Adipocyte (in vitro differentiated cells): ENCODE measurements at regions not wholly inside any gene's neighbourhood (a gene's known extent, or its start where the extent isn't known, plus 50 kb on each side); places are given as distances from the start of the nearest gene placed in this dataset.

Experiments
- DNase-seq: peaks from one replicate; pipeline ENCODE4 v3.0.0-alpha.2; 2015; ENCODE audit warnings: low read depth
- H3K27me3 ChIP-seq: replicated peaks from 2 replicates; pipeline ENCODE4 v1.7.0; 2013; ENCODE audit warnings: mild to moderate bottlenecking, low read length, moderate library complexity; ENCODE audit not compliant: control insufficient read depth, insufficient read depth
- H3K36me3 ChIP-seq: 2 replicates; pipeline ENCODE4 v1.7.0; 2013; ENCODE audit warnings: low read length, mild to moderate bottlenecking, moderate library complexity; ENCODE audit not compliant: control insufficient read depth, insufficient read depth, severe bottlenecking
- H3K4me1 ChIP-seq: 2 replicates; pipeline ENCODE4 v1.7.0; 2013; ENCODE audit warnings: mild to moderate bottlenecking, low read length, moderate library complexity; ENCODE audit not compliant: control insufficient read depth, insufficient read depth
- H3K4me3 ChIP-seq: 2 replicates; pipeline ENCODE4 v1.7.0; 2013; ENCODE audit warnings: mild to moderate bottlenecking, low read length, moderate library complexity
- H3K9ac ChIP-seq: 2 replicates; pipeline ENCODE4 v1.7.0; 2013; ENCODE audit warnings: mild to moderate bottlenecking, low read length, moderate library complexity
- H3K9me3 ChIP-seq: 2 replicates; pipeline ENCODE4 v1.7.0; 2013; ENCODE audit warnings: mild to moderate bottlenecking, low read length, moderate library complexity; ENCODE audit not compliant: control insufficient read depth

- H3K4me1 ChIP-seq, result no peaks in the 10 kb centered on the region
- H3K36me3 ChIP-seq, result no peaks in the 10 kb centered on the region
- no peaks in the 10 kb centered on the region for H3K9me3 ChIP-seq
- no peak overlapping the region for H3K9ac ChIP-seq
- H3K4me3 ChIP-seq, result no peak overlapping the region
- H3K27me3 ChIP-seq, result no peaks in the 10 kb centered on the region
- DNase-seq, result no peak
Measured at GRCh38 chr6:6376845-6377244, 56.4 kb upstream of the F13A1 start.

DNA sequence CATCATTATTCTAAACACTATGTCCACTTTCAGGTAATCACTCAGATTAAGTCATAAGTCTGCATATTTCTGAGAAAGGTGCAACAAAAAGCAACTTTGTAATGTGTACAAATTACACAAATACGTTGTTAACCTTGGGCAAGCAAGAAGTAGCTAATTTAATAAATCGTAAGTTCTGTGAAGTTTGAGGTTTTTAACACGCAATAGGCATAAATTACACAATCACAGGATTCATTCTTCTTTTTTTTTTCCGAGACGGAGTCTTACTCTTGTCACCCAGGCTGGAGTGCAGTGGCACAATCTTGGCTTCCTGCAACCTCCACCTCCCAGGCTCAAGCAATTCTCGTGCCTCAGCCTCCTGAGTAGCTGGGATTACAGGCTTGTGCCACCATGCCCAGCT lies 57.2 kb upstream of the F13A1 start:
- H3K36me3 ChIP-seq, result no peaks in the 10 kb centered on the region
- no peak overlapping the region for H3K4me3 ChIP-seq
- no peaks in the 10 kb centered on the region for H3K27me3 ChIP-seq
- no peaks in the 10 kb centered on the region for H3K4me1 ChIP-seq
- H3K9ac ChIP-seq, result no peak overlapping the region
- no peak for DNase-seq
- H3K9me3 ChIP-seq, result peaks cover 2% of the 10 kb centered on the region

DNA sequence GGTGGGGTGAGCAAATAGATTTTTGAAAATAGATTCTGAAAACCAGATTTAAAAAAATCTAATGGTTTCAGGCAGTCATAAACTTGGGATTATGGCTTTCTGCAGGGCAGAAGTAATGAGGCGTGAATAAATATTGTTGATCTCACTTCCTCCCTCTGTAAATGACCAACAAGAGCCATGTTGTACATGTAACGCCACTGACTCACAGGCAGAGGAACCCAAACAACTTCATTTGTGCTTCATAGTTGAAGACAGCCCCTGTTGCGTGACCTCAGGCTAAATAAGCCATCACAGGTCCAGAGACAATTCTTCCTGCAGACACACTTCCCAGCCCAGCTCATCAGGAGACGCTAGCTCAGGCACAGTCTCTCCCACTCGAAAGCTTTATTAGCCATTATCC lies 59.1 kb upstream of the F13A1 start:
- H3K4me1 ChIP-seq, result no peaks in the 10 kb centered on the region
- no peak overlapping the region for H3K4me3 ChIP-seq
- H3K9ac ChIP-seq, result no peak overlapping the region
- H3K9me3 ChIP-seq, result peaks cover 3% of the 10 kb centered on the region
- peaks cover 8% of the 10 kb centered on the region for H3K27me3 ChIP-seq
- no peak for DNase-seq
- H3K36me3 ChIP-seq, result no peaks in the 10 kb centered on the region

- no peak for DNase-seq
- Histone ChIP-seq H3K27me3 (peaks cover 10% of the 10 kb centered on the region), H3K4me1 (no peaks in the 10 kb centered on the region), H3K4me3 (no peak overlapping the region), H3K9ac (no peak overlapping the region), H3K36me3 (no peaks in the 10 kb centered on the region), H3K9me3 (peaks cover 3% of the 10 kb centered on the region)
Measured at GRCh38 chr6:6384520-6384919, 64.1 kb upstream of the F13A1 start.

DNA sequence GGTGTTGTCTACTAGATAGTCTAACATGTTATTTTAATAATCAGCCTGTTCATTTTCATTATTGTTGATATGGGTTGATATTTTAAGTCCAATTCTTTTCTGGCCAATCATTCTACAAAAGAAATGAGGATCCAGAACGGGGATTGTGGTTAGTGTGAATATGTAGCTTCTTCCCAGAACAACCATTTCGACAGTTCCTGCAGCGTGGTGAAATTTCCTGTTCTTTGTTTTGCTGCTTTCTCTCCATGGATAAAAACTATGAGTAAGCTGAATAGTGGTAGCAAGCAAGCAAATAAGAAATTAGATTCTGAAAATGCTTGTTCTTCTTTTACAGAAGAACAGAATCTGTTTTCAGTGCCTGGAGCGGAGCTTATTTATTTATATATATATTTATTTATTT lies 65.5 kb upstream of the F13A1 start:
- Histone ChIP-seq H3K4me3 (no peak overlapping the region), H3K9me3 (peaks cover 3% of the 10 kb centered on the region), H3K27me3 (peaks cover 10% of the 10 kb centered on the region), H3K36me3 (no peaks in the 10 kb centered on the region), H3K9ac (no peak overlapping the region), H3K4me1 (no peaks in the 10 kb centered on the region)
- no peak for DNase-seq

DNA sequence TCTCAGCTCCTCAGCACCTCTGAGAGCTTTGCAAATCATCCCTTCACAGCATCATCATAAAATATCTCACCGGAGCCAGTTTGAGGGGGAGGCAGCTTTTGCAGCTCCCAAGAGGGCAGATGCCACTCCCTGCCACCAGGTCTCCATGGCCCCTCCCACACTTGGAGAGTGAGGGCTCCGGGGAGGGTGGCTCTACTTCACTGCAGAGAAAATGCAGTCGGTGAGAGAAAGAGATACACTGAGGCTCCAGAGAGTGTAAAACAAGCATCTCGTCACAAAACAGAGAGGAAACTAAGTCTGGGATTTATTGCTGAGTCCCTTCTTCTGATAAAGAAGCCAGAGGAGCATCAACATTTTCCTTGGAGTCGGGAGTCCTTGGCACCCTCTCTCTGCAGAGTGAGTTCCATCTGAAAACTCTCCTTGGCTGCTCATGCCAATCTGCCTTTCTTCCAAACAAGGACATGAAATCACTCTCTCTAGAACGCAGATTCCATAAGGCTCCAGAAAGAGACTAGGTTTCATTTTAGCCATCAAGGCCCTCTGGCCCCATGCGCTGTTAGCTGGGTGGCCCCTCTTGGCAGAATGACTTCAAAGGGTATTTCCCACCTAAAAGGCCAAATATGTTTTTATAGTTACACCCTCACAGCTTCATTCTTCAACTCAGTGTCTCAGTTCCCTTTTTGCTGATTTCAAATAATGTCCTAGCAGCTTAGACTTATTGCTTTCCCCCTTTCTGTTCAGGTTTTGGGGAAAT lies 70.6 kb upstream of the F13A1 start:
- H3K27me3 ChIP-seq, result peaks cover 10% of the 10 kb centered on the region
- H3K36me3 ChIP-seq, result no peaks in the 10 kb centered on the region
- H3K4me3 ChIP-seq, result no peak overlapping the region
- no peak overlapping the region for H3K9ac ChIP-seq
- no peaks in the 10 kb centered on the region for H3K9me3 ChIP-seq
- no peaks in the 10 kb centered on the region for H3K4me1 ChIP-seq
- no peak for DNase-seq

DNA sequence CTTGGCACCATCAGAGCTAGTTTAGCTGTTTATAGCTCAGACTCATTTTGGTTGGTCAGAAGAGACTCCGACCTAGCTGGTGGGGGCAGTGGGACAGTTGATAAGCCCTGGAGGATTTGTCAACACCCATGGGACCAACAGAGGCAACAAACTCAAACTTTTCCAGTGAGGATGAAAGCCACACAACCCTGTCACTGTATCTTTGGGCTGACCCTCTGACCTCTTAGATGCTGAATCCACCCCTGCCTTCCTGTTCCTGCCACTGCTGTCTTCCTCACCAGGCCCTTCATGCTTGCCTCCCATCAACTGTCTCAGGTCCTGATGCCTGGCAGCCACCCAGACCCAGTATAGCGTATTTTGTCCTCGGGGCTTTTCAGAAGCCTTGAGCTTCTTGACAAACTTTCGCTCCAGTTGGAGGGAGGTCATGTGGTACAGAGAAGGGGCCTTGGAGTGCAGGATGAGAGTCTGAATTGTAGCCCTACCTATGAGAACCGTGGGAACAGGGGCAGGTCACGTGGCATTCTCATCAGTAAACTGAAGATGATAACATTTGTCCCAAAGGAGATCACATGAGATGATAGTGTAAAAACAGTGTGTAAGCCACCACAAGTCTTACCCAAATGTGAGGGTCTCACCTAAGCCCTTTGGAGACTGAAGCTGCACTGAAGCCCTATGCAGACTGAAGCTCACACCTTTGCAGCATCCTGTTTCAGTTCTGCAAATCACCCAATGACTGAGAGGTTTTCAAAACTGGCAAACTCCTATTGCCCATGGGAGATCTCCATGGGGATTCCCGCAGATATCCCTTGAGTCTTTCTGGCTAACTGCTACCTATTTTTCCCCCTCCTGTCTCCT lies 72.0 kb upstream of the F13A1 start:
- Histone ChIP-seq H3K4me1 (no peaks in the 10 kb centered on the region), H3K9ac (no peak overlapping the region)
- no peak for DNase-seq

DNA sequence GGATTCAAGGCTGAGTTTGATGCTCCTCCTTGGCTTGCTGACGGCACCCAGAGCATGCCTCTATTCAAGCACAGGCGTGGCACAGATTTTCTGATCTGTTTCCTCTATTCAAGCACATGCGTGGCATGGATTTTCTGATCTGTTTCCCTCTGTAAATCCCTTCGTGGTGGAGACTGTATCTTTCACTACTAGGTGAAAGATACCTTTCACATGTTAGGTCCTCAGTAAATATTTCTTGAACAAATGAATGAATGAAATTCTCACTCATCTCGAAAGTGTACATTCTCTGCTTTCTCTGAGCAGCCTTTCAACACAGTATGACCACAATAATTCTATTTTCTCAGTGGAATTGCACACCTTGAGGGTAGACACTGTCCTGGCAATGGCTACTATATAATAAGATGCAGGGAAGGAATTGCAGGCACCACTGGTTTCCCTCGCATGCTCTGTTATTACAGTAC lies 72.6 kb upstream of the F13A1 start:
- Histone ChIP-seq H3K36me3 (no peaks in the 10 kb centered on the region), H3K27me3 (peaks cover 10% of the 10 kb centered on the region), H3K4me3 (no peak overlapping the region), H3K9ac (no peak overlapping the region), H3K9me3 (no peaks in the 10 kb centered on the region), H3K4me1 (no peaks in the 10 kb centered on the region)
- no peak for DNase-seq

More for the DNA sequence above, 72.0 kb upstream of the F13A1 start:
- Histone ChIP-seq H3K9me3 (no peaks in the 10 kb centered on the region), H3K27me3 (peaks cover 10% of the 10 kb centered on the region), H3K36me3 (no peaks in the 10 kb centered on the region), H3K4me3 (no peak overlapping the region)

DNA sequence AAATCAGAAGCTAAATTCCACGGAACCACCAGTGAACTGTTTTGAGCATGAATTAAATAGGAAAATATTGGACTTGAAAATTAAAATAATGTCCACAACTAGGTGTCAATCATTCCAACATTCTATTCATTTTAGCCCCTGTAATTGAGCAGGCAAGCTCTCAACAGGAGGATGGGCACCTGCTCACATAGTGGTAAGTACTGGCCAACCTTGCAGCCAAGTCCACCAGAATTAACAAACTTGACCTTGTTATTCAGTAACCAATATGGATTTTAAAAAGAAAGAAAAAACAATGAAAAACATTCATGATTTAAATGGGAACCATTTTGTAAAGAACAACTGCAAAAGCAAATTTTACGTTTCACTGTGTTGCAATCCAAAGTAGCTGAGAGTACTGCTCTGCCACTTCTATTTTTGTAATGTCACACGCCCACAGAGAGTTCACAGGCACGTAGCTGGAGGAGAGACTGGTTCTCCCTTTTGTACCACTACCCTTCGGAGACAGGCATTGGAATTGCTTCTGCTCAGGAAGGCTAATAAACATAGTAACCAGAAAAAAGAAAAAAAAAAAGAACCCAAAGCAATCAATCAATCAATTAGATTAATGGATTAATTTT lies 75.2 kb upstream of the F13A1 start:
- DNase-seq, result no peak
- Histone ChIP-seq H3K4me1 (no peaks in the 10 kb centered on the region), H3K9ac (no peak overlapping the region), H3K4me3 (no peak overlapping the region), H3K36me3 (no peaks in the 10 kb centered on the region), H3K9me3 (no peaks in the 10 kb centered on the region), H3K27me3 (peaks cover 10% of the 10 kb centered on the region)

DNA sequence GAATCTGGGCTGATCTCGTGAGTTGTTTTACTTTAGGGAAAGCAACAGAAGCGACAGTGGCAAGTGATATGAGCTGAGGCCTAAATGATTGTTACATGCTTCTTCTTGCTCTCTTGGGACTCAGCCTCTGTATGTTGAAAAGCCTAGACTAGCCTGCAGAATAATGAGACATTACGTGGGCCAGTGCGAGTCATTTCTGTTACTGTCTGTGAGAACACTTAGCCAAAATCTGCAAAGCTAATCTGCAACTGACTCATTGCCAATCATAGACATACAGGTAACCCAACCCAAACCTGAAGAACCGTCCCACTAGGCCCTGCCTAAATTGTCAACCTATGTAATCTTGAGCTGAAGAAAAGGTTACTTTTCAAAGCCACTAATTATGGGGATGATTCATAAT lies 77.4 kb upstream of the F13A1 start:
- Histone ChIP-seq H3K9ac (no peak overlapping the region), H3K4me1 (no peaks in the 10 kb centered on the region), H3K27me3 (peaks cover 2% of the 10 kb centered on the region), H3K4me3 (no peak overlapping the region), H3K9me3 (no peaks in the 10 kb centered on the region), H3K36me3 (no peaks in the 10 kb centered on the region)
- no peak for DNase-seq

DNA sequence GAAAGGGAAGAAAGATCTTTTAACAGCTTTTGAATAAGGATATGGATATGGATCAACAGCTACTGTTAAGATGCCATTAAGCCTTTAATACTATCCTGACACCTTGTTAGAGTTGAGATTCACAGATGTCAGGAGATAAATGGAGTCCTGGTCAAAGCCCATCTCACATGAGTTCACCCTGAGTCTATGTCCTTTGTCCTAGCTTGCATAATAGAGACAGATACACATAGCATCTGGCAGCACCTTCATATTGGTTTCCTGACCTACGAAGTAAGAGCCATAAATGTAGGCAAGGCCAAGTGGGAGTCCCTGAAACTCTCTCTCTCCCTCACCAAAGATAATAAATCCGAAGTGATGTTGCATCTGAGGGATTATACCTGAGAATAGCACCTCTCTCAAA lies 79.1 kb upstream of the F13A1 start:
- no peaks in the 10 kb centered on the region for H3K9me3 ChIP-seq
- H3K27me3 ChIP-seq, result no peaks in the 10 kb centered on the region
- H3K36me3 ChIP-seq, result no peaks in the 10 kb centered on the region
- DNase-seq, result no peak
- H3K9ac ChIP-seq, result no peak overlapping the region
- H3K4me1 ChIP-seq, result no peaks in the 10 kb centered on the region
- H3K4me3 ChIP-seq, result no peak overlapping the region
